ENCODE measurements at regions not wholly inside any gene's neighbourhood (a gene's known extent, or its start where the extent isn't known, plus 50 kb on each side); places are given as distances from the start of the nearest gene placed in this dataset.
"Not testable (repeated sequence)": the region's sequence is repeated elsewhere in the genome, so short reads cannot be mapped to it uniquely, and the experiment has no call there.

- Histone ChIP-seq H3K36me3 (ENCODE audit: control insufficient read depth in 4 of 4, insufficient read depth in 3 of 4, low read depth in 1 of 4, low read length in 3 of 4) (no peaks in the 10 kb centered on the region), H3K9me3 (ENCODE audit: control insufficient read depth in 4 of 4, low read length in 3 of 4) (no peaks in the 10 kb centered on the region), H3K4me3 (ENCODE audit: low read depth in 1 of 3, low read length in 3 of 3) (no peak overlapping the region), H3K27me3 (ENCODE audit: control insufficient read depth in 4 of 4, insufficient read depth in 4 of 4, low read length in 3 of 4) (peaks cover 0 to 11% (median 0%) of the 10 kb centered on the region in 4 donors), H3K9ac (ENCODE audit: low read depth in 1 of 2, low read length in 2 of 2) (no peak overlapping the region), H3K27ac (ENCODE audit: low read depth in 1 of 2, low read length in 2 of 2) (no peak overlapping the region), H3K4me1 (ENCODE audit: control insufficient read depth in 4 of 4, insufficient read depth in 4 of 4, low read length in 3 of 4) (no peaks in the 10 kb centered on the region)
- TF ChIP-seq YY1 (IDR thresholded peaks at IDR 0.05) = no peak
- TF ChIP-seq REST (IDR thresholded peaks at IDR 0.05) = no peak
- WGBS = 92% methylated on average over 2 of the region's 2 CpGs
- DNase-seq (ENCODE audit: low spot score) = no peak
These were observed 122.2 kb upstream of the ESX1 start for GRCh38 chrX:104376937-104377336.

GRCh38 chrX:104372547-104372946, 117.8 kb upstream of the ESX1 start:
- Histone ChIP-seq H3K27me3 (ENCODE audit: control insufficient read depth in 4 of 4, insufficient read depth in 4 of 4, low read length in 3 of 4) (peaks cover 0 to 9% (median 0%) of the 10 kb centered on the region in 4 donors), H3K36me3 (ENCODE audit: control insufficient read depth in 4 of 4, insufficient read depth in 3 of 4, low read depth in 1 of 4, low read length in 3 of 4) (no peaks in the 10 kb centered on the region), H3K27ac (ENCODE audit: low read depth in 1 of 2, low read length in 2 of 2) (no peak overlapping the region), H3K4me1 (ENCODE audit: control insufficient read depth in 4 of 4, insufficient read depth in 4 of 4, low read length in 3 of 4) (no peaks in the 10 kb centered on the region), H3K9me3 (ENCODE audit: control insufficient read depth in 4 of 4, low read length in 3 of 4) (no peaks in the 10 kb centered on the region), H3K4me3 (ENCODE audit: low read depth in 1 of 3, low read length in 3 of 3) (no peak overlapping the region), H3K9ac (ENCODE audit: low read depth in 1 of 2, low read length in 2 of 2) (no peak overlapping the region)
- TF ChIP-seq GABPA (IDR thresholded peaks at IDR 0.05 in 1 of 2, conservative IDR thresholded peaks at IDR 0.05 in 1 of 2) (no peak), ZBTB33 (IDR thresholded peaks at IDR 0.05) (no peak), YY1 (IDR thresholded peaks at IDR 0.05) (no peak)
- WGBS = 60% methylated on average over 1 of the region's 1 CpG
- DNase-seq (ENCODE audit: low spot score) = no peak

GRCh38 chrX:104370089-104370488, 115.4 kb upstream of the ESX1 start:
- Histone ChIP-seq H3K4me3 (ENCODE audit: low read depth in 1 of 3, low read length in 3 of 3) (no peak overlapping the region), H3K27ac (ENCODE audit: low read depth in 1 of 2, low read length in 2 of 2) (no peak overlapping the region), H3K9ac (ENCODE audit: low read depth in 1 of 2, low read length in 2 of 2) (no peak overlapping the region), H3K27me3 (ENCODE audit: control insufficient read depth in 4 of 4, insufficient read depth in 4 of 4, low read length in 3 of 4) (peaks cover 0 to 4% (median 0%) of the 10 kb centered on the region in 4 donors), H3K9me3 (ENCODE audit: control insufficient read depth in 4 of 4, low read length in 3 of 4) (no peaks in the 10 kb centered on the region), H3K4me1 (ENCODE audit: control insufficient read depth in 4 of 4, insufficient read depth in 4 of 4, low read length in 3 of 4) (no peaks in the 10 kb centered on the region), H3K36me3 (ENCODE audit: control insufficient read depth in 4 of 4, insufficient read depth in 3 of 4, low read depth in 1 of 4, low read length in 3 of 4) (no peaks in the 10 kb centered on the region)
- WGBS = 57% methylated on average over 2 of the region's 2 CpGs
- TF ChIP-seq YY1 (IDR thresholded peaks at IDR 0.05) = no peak
- TF ChIP-seq TAF1 (conservative IDR thresholded peaks at IDR 0.05) = no peak
- no peak for TF ChIP-seq HNF4A (conservative IDR thresholded peaks at IDR 0.05)
- no peak for TF ChIP-seq ATF3 (IDR thresholded peaks at IDR 0.05)
- TF ChIP-seq CTCF (IDR thresholded peaks at IDR 0.05; ENCODE audit: low read depth, low read length, missing input control) = no peak
- no peak for DNase-seq (ENCODE audit: low spot score)

GRCh38 chrX:104360774-104361173, 106.0 kb upstream of the ESX1 start:
- H3K27ac ChIP-seq (ENCODE audit: low read depth in 1 of 2, low read length in 2 of 2); DNase-seq (ENCODE audit: low spot score); H3K36me3 ChIP-seq (ENCODE audit: control insufficient read depth in 4 of 4, insufficient read depth in 3 of 4, low read depth in 1 of 4, low read length in 3 of 4); H3K4me3 ChIP-seq (ENCODE audit: low read depth in 1 of 3, low read length in 3 of 3); H3K27me3 ChIP-seq (ENCODE audit: control insufficient read depth in 4 of 4, insufficient read depth in 4 of 4, low read length in 3 of 4); H3K9ac ChIP-seq (ENCODE audit: low read depth in 1 of 2, low read length in 2 of 2); H3K9me3 ChIP-seq (ENCODE audit: control insufficient read depth in 4 of 4, low read length in 3 of 4); H3K4me1 ChIP-seq (ENCODE audit: control insufficient read depth in 4 of 4, insufficient read depth in 4 of 4, low read length in 3 of 4): not testable (repeated sequence)
- WGBS = 92% methylated on average over 2 of the region's 2 CpGs
